GM23338 (cell line): ENCODE measurements at regions not wholly inside any gene's neighbourhood (a gene's known extent, or its start where the extent isn't known, plus 50 kb on each side); places are given as distances from the start of the nearest gene placed in this dataset.

Experiments
- ATAC-seq: fragments of 200-7000 bp; cut with Tn5 transposase; 3 replicates; pipeline ENCODE4 v1.9.1; 2020
- DNase-seq: peaks from one replicate; pipeline ENCODE4 v3.0.0-alpha.2; 2015; ENCODE audit warnings: low spot score
- H2AFZ ChIP-seq: fragments of 200-600 bp; sonication (generic); 2 replicates; pipeline ENCODE4 v1.8.0; 2016; ENCODE audit warnings: antibody characterized with exemption, mild to moderate bottlenecking, moderate library complexity
- H3F3A ChIP-seq: fragments of 200-600 bp; sonication (generic); replicated peaks from 2 replicates; pipeline ENCODE4 v1.8.0; 2017; ENCODE audit warnings: antibody characterized with exemption, mixed run types, low read depth
- H3K27ac ChIP-seq: fragments of 200-600 bp; sonication (generic); 2 replicates; pipeline ENCODE4 v1.6.1; 2016; ENCODE audit warnings: low read depth
- H3K27me3 ChIP-seq: fragments of 200-600 bp; sonication (generic); 2 replicates; pipeline ENCODE4 v1.8.0; 2016; ENCODE audit warnings: mild to moderate bottlenecking, mixed run types, moderate library complexity; ENCODE audit not compliant: insufficient read depth
- H3K36me3 ChIP-seq: fragments of 200-600 bp; sonication (generic); 2 replicates; pipeline ENCODE4 v1.8.0; 2016; ENCODE audit warnings: mild to moderate bottlenecking; ENCODE audit not compliant: insufficient read depth
- H3K4me1 ChIP-seq: fragments of 200-600 bp; sonication (generic); 2 replicates; pipeline ENCODE4 v1.8.0; 2016; ENCODE audit warnings: mild to moderate bottlenecking, moderate library complexity; ENCODE audit not compliant: insufficient read depth
- H3K4me2 ChIP-seq: fragments of 200-600 bp; sonication (generic); 2 replicates; pipeline ENCODE4 v1.7.1; 2017; ENCODE audit warnings: mixed run types
- H3K4me3 ChIP-seq: fragments of 200-600 bp; sonication (generic); 2 replicates; pipeline ENCODE4 v1.6.1; 2016; ENCODE audit warnings: mixed run types
- H3K79me2 ChIP-seq: fragments of 200-600 bp; sonication (generic); replicated peaks from 2 replicates; pipeline ENCODE4 v1.8.0; 2017; ENCODE audit warnings: mild to moderate bottlenecking; ENCODE audit not compliant: insufficient read depth
- H3K9me2 ChIP-seq: fragments of 200-600 bp; sonication (generic); 2 replicates; pipeline ENCODE4 v1.8.0; 2017; ENCODE audit not compliant: insufficient read depth
- H4K20me1 ChIP-seq: fragments of 200-600 bp; sonication (generic); replicated peaks from 2 replicates; pipeline ENCODE4 v1.8.0; 2017; ENCODE audit warnings: mild to moderate bottlenecking; ENCODE audit not compliant: insufficient read depth
- H3K27ac Mint-ChIP-seq: 2 replicates; pipeline ENCODE4 v1.8.0; 2020; ENCODE audit warnings: inconsistent platforms, mild to moderate bottlenecking, moderate library complexity, mixed read lengths
- H3K27me3 Mint-ChIP-seq: 3 replicates; pipeline ENCODE4 v1.8.0; 2022; ENCODE audit warnings: low read depth, mild to moderate bottlenecking, moderate library complexity, mixed read lengths, inconsistent platforms; ENCODE audit not compliant: insufficient read depth, poor library complexity
- H3K36me3 Mint-ChIP-seq: 3 replicates; pipeline ENCODE4 v1.8.0; 2021; ENCODE audit warnings: low read depth, mild to moderate bottlenecking, inconsistent platforms, moderate library complexity, mixed read lengths
- H3K4me1 Mint-ChIP-seq: 3 replicates; pipeline ENCODE4 v1.8.0; 2020; ENCODE audit warnings: mild to moderate bottlenecking, inconsistent platforms, mixed read lengths
- H3K4me3 Mint-ChIP-seq: 3 replicates; pipeline ENCODE4 v1.8.0; 2021; ENCODE audit warnings: moderate library complexity, mild to moderate bottlenecking, inconsistent platforms, mixed read lengths
- H3K9me3 Mint-ChIP-seq: 3 replicates; pipeline ENCODE4 v1.8.0; 2020; ENCODE audit warnings: moderate library complexity, mild to moderate bottlenecking, inconsistent platforms, mixed read lengths
- CREB1 ChIP-seq: fragments of 250-450 bp; sonication (Bioruptor Pico); IDR thresholded peaks from 2 replicates; pipeline ENCODE4 v1.5.0; 2020; ENCODE audit warnings: low read depth, mild to moderate bottlenecking, moderate library complexity
- CTCF ChIP-seq, 2 experiments: fragments of 200-600 bp in 1 of 2; sonication (generic) in 1 of 2; conservative IDR thresholded peaks; 2 replicates each; pipeline versions ENCODE4 v1.5.1 to v1.6.1; 2016 to 2017; ENCODE audit warnings: antibody characterized with exemption in 2 of 2, low read depth in 2 of 2, mild to moderate bottlenecking in 2 of 2, moderate library complexity in 1 of 2
- ETS1 ChIP-seq: IDR thresholded peaks from 2 replicates; pipeline ENCODE4 v1.6.1; 2016; ENCODE audit warnings: antibody characterized with exemption
- EZH2 ChIP-seq: fragments of 200-600 bp; sonication (generic); IDR thresholded peaks from one replicate; pipeline ENCODE4 v1.8.0; 2017; ENCODE audit warnings: antibody characterized with exemption, mild to moderate bottlenecking, low read depth; ENCODE audit not compliant: unreplicated experiment
- EZH2phosphoT487 ChIP-seq: fragments of 200-600 bp; sonication (generic); IDR thresholded peaks from one replicate; pipeline ENCODE4 v1.8.1; 2018; ENCODE audit warnings: antibody characterized with exemption; ENCODE audit not compliant: unreplicated experiment
- JUNB ChIP-seq: IDR thresholded peaks from one replicate; pipeline ENCODE4 v1.6.1; 2016; ENCODE audit warnings: antibody characterized with exemption; ENCODE audit not compliant: unreplicated experiment
- NANOG ChIP-seq: IDR thresholded peaks from 2 replicates; pipeline ENCODE4 v1.6.1; 2016; ENCODE audit warnings: antibody characterized with exemption, borderline replicate concordance
- REST ChIP-seq: IDR thresholded peaks from one replicate; pipeline ENCODE4 v1.6.1; 2018; ENCODE audit warnings: antibody characterized with exemption; ENCODE audit not compliant: unreplicated experiment
- STAT1 ChIP-seq: IDR thresholded peaks from one replicate; pipeline ENCODE4 v1.6.1; 2016; ENCODE audit warnings: antibody characterized with exemption; ENCODE audit not compliant: unreplicated experiment
- ZNF114 ChIP-seq: fragments of 250-450 bp; sonication (Bioruptor Pico); IDR thresholded peaks from 2 replicates; pipeline ENCODE4 v1.5.0; 2020; ENCODE audit warnings: mild to moderate bottlenecking, moderate library complexity
- ZNF331 ChIP-seq: fragments of 250-450 bp; sonication (Bioruptor Pico); IDR thresholded peaks from 2 replicates; pipeline ENCODE4 v1.5.0; 2020; ENCODE audit warnings: low read depth, mild to moderate bottlenecking, moderate library complexity
- TF ChIP-seq, protein P1 (sequence below): fragments of 250-450 bp; sonication (Bioruptor Pico); IDR thresholded peaks from 2 replicates; pipeline ENCODE4 v1.5.0; 2020; ENCODE audit warnings: mild to moderate bottlenecking, moderate library complexity

DNA sequence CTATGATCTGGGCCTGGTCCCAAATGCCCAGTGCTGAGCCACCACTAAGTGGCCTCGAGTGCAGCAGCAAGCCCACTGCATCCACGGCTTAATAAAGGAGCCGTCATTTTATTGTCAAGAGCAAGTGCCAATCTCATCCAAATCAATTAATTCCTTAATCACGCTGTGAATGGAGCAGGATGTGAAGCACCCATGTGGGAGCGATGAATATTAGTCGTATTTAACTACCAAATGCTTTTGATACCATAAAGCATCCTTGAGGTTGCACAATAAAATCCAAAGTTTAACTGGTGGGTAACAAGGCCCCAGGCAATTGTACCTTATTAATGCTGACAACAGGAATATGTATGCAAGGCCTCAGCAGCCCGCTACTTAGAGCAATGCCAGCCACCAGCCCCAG is 226.0 kb upstream of the C16orf82 start:
- TF ChIP-seq ZNF331 (CRISPR knock-in tag): no peak
- no peak for TF ChIP-seq ZNF114
- no peak for TF ChIP-seq REST
- TF ChIP-seq ETS1: no peak
- no peak for TF ChIP-seq NANOG
- TF ChIP-seq EZH2phosphoT487: no peak
- TF ChIP-seq EZH2: no peak
- no peak for TF ChIP-seq STAT1
- TF ChIP-seq, protein P1, sequence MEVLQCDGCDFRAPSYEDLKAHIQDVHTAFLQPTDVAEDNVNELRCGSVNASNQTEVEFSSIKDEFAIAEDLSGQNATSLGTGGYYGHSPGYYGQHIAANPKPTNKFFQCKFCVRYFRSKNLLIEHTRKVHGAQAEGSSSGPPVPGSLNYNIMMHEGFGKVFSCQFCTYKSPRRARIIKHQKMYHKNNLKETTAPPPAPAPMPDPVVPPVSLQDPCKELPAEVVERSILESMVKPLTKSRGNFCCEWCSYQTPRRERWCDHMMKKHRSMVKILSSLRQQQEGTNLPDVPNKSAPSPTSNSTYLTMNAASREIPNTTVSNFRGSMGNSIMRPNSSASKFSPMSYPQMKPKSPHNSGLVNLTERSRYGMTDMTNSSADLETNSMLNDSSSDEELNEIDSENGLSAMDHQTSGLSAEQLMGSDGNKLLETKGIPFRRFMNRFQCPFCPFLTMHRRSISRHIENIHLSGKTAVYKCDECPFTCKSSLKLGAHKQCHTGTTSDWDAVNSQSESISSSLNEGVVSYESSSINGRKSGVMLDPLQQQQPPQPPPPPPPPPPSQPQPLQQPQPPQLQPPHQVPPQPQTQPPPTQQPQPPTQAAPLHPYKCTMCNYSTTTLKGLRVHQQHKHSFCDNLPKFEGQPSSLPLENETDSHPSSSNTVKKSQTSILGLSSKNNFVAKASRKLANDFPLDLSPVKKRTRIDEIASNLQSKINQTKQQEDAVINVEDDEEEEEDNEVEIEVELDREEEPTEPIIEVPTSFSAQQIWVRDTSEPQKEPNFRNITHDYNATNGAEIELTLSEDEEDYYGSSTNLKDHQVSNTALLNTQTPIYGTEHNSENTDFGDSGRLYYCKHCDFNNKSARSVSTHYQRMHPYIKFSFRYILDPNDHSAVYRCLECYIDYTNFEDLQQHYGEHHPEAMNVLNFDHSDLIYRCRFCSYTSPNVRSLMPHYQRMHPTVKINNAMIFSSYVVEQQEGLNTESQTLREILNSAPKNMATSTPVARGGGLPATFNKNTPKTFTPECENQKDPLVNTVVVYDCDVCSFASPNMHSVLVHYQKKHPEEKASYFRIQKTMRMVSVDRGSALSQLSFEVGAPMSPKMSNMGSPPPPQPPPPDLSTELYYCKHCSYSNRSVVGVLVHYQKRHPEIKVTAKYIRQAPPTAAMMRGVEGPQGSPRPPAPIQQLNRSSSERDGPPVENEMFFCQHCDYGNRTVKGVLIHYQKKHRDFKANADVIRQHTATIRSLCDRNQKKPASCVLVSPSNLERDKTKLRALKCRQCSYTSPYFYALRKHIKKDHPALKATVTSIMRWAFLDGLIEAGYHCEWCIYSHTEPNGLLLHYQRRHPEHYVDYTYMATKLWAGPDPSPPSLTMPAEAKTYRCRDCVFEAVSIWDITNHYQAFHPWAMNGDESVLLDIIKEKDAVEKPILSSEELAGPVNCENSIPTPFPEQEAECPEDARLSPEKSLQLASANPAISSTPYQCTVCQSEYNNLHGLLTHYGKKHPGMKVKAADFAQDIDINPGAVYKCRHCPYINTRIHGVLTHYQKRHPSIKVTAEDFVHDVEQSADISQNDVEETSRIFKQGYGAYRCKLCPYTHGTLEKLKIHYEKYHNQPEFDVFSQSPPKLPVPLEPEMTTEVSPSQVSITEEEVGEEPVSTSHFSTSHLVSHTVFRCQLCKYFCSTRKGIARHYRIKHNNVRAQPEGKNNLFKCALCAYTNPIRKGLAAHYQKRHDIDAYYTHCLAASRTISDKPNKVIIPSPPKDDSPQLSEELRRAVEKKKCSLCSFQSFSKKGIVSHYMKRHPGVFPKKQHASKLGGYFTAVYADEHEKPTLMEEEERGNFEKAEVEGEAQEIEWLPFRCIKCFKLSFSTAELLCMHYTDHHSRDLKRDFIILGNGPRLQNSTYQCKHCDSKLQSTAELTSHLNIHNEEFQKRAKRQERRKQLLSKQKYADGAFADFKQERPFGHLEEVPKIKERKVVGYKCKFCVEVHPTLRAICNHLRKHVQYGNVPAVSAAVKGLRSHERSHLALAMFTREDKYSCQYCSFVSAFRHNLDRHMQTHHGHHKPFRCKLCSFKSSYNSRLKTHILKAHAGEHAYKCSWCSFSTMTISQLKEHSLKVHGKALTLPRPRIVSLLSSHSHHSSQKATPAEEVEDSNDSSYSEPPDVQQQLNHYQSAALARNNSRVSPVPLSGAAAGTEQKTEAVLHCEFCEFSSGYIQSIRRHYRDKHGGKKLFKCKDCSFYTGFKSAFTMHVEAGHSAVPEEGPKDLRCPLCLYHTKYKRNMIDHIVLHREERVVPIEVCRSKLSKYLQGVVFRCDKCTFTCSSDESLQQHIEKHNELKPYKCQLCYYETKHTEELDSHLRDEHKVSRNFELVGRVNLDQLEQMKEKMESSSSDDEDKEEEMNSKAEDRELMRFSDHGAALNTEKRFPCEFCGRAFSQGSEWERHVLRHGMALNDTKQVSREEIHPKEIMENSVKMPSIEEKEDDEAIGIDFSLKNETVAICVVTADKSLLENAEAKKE: no peak
- no peak for TF ChIP-seq CTCF (conservative IDR thresholded peaks at IDR 0.05; ENCODE audit: low read depth in 2 of 2)
- no peak for TF ChIP-seq CREB1
- TF ChIP-seq JUNB: no peak
- no peak overlapping the region for H3K4me2 ChIP-seq
- H2AFZ ChIP-seq: no peak overlapping the region
- H3K4me3 ChIP-seq: no peak overlapping the region
- H3F3A ChIP-seq: no peaks in the 10 kb centered on the region
- peaks cover 85% of the 10 kb centered on the region for H3K9me3 Mint-ChIP-seq
- no peaks in the 10 kb centered on the region for H3K4me1 ChIP-seq
- H3K36me3 ChIP-seq: no peaks in the 10 kb centered on the region; the same call in none of the 2 replicates
- H4K20me1 ChIP-seq: no peaks in the 10 kb centered on the region
- no peaks in the 10 kb centered on the region for H3K4me1 Mint-ChIP-seq
- DNase-seq (no peak), ATAC-seq (no peak)
- H3K79me2 ChIP-seq: no peaks in the 10 kb centered on the region
- peaks cover 7% of the 10 kb centered on the region for H3K36me3 Mint-ChIP-seq
- no peaks in the 10 kb centered on the region for H3K9me2 ChIP-seq
- H3K4me3 Mint-ChIP-seq: no peak overlapping the region
- peaks cover 12% of the 10 kb centered on the region for H3K27me3 Mint-ChIP-seq
- no peaks in the 10 kb centered on the region for H3K27me3 ChIP-seq
- H3K27ac Mint-ChIP-seq: no peak overlapping the region
- H3K27ac ChIP-seq: no peak overlapping the region
